SW 1271 (cell line): ENCODE measurements at regions not wholly inside any gene's neighbourhood (a gene's known extent, or its start where the extent isn't known, plus 50 kb on each side); places are given as distances from the start of the nearest gene placed in this dataset.
"Not testable (repeated sequence)": the region's sequence is repeated elsewhere in the genome, so short reads cannot be mapped to it uniquely, and the experiment has no call there.

ENCODE experiments used
- DNase-seq, 2 experiments: peaks; one replicate each; lab custom pipeline; 2025; lab: John Stamatoyannopoulos, UW

DNA sequence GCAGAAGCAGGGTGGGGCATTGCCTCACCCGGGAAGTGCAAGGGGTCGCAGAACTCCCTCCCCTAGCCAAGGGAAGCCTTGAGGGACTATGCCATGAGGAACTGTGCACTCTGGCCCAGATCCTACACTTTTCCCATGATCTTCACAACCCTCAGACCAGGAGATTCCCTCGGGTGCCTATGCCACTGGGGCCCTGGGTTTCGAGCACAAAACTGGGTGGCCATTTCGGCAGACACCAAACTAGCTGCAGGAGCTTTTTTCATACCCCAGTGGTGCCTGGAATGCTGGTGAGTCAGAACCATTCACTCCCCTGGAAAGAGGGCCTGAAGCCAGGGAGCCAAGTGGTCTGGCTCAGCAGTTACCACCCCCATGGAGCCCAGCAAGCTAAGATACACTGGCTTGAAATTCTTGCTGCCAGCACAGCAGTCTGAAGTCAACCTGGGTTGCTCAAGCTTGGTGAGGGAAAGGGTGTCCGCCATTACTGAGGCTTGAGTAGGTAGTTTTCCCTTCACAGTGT, 573.7 kb upstream of the ANO3 start:
- DNase-seq = no peak

GRCh38 chr11:25766332-25767015, 565.5 kb upstream of the ANO3 start:
- DNase-seq = no peak

DNA sequence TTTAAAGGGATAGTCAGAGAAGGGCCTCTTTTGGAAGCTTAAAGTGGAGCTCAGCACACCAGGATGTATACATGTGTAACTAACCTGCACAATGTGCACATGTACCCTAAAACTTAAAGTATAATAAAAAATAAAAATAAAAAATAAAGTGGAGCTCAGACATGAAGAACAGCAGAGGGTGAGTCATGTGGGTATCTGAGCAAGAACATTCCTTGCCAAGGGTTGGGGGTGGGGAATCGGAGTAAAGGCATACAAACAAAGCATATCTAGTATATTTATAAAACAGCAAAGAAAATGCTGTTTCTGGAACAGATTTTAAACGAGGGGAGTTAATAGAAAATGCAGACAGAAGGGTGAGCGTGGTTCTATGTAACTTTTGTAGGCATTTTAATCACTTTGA, 562.6 kb upstream of the ANO3 start:
- DNase-seq = no peak

- no peak for DNase-seq
These were observed 560.3 kb upstream of the ANO3 start for GRCh38 chr11:25771605-25772004.

DNA sequence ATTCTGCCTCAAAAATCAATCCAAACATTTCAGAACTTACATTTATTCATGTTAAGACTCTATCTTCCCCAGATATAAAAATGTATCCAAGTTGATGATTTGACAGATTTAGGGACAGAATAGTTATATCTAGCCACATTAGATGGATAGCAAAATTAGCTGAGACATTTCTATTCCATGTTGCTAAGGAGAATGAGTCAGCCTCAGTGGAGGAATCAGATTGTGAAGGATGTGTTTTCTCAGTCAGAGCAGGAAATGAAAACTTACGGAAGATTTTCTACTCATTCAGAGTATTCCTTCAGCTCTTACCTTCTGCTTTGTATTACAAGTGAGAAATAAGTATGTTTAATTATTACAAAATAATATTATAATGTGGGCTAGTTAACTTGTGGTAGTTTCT, 556.3 kb upstream of the ANO3 start:
- no peak for DNase-seq

GRCh38 chr11:25776238-25776637, 555.7 kb upstream of the ANO3 start:
- DNase-seq = no peak

DNA sequence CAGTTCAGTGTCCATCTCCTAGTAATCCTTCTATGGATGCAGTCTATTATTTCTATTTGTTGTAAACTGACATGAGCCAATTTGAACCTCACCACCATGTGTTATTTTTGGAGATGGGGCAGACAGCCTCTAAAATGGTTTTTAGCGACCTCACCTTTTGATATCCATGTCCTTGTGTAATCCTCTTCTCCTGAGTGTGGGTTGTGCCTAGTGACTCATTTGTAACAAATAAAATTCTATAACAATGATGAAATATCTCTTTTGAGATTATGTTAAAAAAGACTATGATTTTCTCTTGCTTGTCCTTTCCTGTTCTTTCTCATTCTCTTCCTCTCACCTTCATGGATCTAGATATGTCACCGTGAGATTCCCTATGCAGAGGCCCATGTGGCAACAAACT, 554.6 kb upstream of the ANO3 start:
- no peak for DNase-seq

GRCh38 chr11:25779033-25779432, 552.9 kb upstream of the ANO3 start:
- no peak for DNase-seq

- DNase-seq = no peak
These were observed 544.5 kb upstream of the ANO3 start for GRCh38 chr11:25787416-25787815.

DNA sequence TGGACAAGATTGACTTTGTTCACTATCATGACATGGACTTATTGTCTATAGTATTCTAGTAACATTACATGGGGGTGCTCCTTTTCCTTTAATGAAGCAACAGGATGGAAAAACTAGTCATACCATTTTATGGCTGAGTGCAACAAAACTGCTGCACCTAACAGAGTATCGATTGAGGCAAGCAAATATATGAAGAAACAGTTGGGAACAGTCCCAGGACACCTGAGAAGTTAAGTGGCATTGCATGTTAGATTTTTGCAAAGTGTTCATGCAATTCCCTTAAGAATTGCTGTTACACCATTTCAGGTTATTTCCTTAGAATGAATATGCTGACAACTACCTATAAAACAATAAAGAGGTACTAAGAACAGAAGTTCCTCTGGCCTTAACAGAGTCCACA, 541.5 kb upstream of the ANO3 start:
- no peak for DNase-seq

DNA sequence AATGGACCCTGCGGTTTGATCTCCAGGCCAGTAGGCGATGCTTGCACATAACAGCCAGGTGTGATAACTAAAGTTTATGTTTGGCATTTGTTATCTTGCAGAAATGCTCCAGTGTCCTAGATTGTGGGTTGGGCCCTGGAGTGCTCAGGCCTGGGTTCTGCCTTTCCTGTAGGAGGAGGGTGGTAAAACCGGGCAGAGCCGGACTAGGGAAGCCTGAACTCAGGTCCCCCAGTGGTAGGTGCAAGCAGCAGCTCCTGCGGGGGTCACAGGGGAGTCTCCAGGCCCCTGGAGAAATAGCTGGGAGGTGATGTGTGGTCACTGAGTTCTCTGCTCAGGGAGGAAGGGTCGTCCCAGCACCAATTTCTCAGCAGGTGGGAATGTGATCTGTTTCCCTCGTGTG, 538.3 kb upstream of the ANO3 start:
- DNase-seq = no peak

DNA sequence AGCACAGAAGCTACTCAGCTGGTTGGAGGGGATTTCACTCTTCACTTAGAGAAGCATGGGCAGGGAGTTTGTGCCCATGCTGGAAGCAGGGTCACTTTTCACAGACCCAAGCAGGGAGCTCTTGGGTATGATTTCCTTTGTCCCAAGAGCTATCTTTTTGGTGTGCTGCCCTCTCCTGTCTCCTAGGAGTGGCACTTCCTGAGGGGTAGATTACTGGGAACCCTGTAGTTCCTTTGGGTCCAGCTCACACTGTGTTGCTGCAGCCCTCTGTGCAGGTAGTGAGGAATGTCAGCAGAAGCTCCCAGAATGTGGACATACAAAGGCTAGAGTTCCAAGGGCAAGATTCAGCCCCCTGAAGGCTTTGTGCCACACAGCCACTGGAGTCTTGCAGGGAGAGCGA, 537.1 kb upstream of the ANO3 start:
- DNase-seq = no peak

- no peak for DNase-seq
These were observed 515.5 kb upstream of the ANO3 start for GRCh38 chr11:25816411-25816810.

DNA sequence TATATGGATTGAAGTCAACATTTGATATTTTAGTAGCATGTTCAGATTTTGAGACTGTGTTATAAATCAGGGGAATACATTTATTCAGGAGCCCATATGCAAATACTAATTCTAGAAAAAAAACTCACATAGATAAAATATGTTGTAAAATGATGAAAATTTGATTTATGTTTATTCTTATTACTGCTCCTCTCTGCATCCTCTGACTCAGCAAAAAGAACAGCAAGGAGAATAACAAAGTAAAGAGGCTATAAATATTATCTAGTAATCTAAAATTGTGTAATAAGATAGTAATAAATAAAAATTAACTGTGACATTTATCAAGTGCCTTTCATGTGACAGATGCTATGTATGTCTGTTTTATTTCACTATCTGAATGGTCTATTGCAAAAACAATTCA, 507.2 kb upstream of the ANO3 start:
- no peak for DNase-seq

GRCh38 chr11:25831485-25831884, 500.4 kb upstream of the ANO3 start:
- not testable (repeated sequence) for DNase-seq

GRCh38 chr11:25838918-25839625, 492.9 kb upstream of the ANO3 start:
- no peak for DNase-seq

GRCh38 chr11:25844811-25845210, 487.1 kb upstream of the ANO3 start:
- no peak for DNase-seq

DNA sequence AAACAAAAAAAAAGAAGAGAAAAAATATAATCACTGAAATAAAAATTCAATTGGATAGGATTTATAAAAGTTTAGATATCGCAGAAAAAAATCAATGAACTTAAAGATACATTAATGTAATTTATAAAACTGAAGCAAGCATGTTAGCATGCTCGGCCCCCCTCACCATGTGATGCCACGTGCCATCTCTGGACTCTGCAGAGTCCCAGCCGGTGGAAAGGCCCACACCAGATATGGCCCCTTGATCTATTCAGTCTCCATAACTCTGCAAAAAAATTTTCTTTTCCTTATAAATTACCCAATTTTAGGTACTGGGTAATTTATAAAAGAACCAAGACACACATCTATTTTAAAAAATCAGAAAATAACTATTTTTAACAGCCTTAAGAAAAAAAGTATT, 476.0 kb upstream of the ANO3 start:
- DNase-seq = no peak

DNA sequence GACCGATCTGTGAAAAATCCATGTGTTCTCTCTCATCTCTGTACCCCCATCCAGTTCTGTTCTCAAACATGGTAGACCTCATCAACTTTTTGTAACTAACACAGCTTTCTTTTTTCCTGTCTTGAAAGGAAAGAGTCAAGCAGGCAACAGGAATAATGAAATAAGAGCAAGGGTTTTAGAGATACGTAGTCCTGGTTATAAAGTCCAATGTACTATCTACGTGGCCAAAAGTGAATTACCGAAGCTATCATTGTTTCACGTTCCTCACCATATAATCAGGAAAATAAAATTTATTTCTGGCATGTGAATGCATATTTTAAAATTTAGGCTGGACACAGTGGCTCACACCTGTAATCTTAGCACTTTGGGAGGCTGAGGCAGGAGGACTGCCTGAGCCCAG, 472.2 kb upstream of the ANO3 start:
- DNase-seq = no peak

- DNase-seq = no peak
These were observed 471.1 kb upstream of the ANO3 start for GRCh38 chr11:25860677-25861450.

DNA sequence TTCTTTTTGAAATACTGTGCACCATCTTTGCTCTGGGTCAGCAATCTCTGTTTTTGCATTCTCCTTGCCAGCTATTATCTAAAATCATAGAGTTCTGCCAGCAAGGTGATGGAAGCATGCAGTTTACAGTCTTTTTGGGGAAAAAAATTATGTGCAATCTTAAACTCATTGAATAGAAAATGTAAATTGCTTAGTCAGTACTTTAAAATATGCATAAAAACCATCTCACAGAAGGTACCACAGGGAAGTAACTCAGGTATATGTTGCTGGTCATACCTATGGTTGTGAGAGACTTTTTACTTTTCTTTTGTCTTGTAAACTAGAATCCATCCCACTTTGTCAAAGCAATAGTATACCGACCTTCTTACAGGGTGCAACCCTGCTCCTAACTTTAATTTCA, 469.8 kb upstream of the ANO3 start:
- no peak for DNase-seq

- no peak for DNase-seq
These were observed 467.9 kb upstream of the ANO3 start for GRCh38 chr11:25863986-25864385.

- no peak for DNase-seq
These were observed 455.4 kb upstream of the ANO3 start for GRCh38 chr11:25876456-25876965.
